22Rv1 (cell line): ENCODE measurements at regions not wholly inside any gene's neighbourhood (a gene's known extent, or its start where the extent isn't known, plus 50 kb on each side); places are given as distances from the start of the nearest gene placed in this dataset.

ENCODE experiments used
- ZFX ChIP-seq: fragments of 450-650 bp; IDR thresholded peaks from 2 replicates; pipeline ENCODE4 v1.6.1; 2017; ENCODE audit warnings: antibody characterized with exemption, borderline replicate concordance
- TF ChIP-seq, protein P1 (sequence below): fragments of 450-650 bp; IDR thresholded peaks from 2 replicates; pipeline ENCODE4 v1.5.1; 2017; ENCODE audit warnings: mild to moderate bottlenecking

- TF ChIP-seq, protein P1, sequence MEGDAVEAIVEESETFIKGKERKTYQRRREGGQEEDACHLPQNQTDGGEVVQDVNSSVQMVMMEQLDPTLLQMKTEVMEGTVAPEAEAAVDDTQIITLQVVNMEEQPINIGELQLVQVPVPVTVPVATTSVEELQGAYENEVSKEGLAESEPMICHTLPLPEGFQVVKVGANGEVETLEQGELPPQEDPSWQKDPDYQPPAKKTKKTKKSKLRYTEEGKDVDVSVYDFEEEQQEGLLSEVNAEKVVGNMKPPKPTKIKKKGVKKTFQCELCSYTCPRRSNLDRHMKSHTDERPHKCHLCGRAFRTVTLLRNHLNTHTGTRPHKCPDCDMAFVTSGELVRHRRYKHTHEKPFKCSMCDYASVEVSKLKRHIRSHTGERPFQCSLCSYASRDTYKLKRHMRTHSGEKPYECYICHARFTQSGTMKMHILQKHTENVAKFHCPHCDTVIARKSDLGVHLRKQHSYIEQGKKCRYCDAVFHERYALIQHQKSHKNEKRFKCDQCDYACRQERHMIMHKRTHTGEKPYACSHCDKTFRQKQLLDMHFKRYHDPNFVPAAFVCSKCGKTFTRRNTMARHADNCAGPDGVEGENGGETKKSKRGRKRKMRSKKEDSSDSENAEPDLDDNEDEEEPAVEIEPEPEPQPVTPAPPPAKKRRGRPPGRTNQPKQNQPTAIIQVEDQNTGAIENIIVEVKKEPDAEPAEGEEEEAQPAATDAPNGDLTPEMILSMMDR: no peak
- TF ChIP-seq ZFX: no peak
Observed at GRCh38 chr4:180640193-180640592, 1603.0 kb upstream of the TENM3 start.
